Umbilical cord (tissue), 1 donor: ENCODE measurements at regions not wholly inside any gene's neighbourhood (a gene's known extent, or its start where the extent isn't known, plus 50 kb on each side); places are given as distances from the start of the nearest gene placed in this dataset.
"Not testable (repeated sequence)": the region's sequence is repeated elsewhere in the genome, so short reads cannot be mapped to it uniquely, and the experiment has no call there.

ENCODE experiments used
- DNase-seq: peaks from one replicate; pipeline ENCODE4 v3.0.0-alpha.2; 2015; ENCODE audit warnings: low spot score

- no peak for DNase-seq
Observed at GRCh38 chr4:125749354-125749753, 434.6 kb downstream of the FAT4 start.

GRCh38 chr4:125750399-125750798 is 435.6 kb downstream of the FAT4 start:
- no peak for DNase-seq

GRCh38 chr4:125750828-125751466 is 436.2 kb downstream of the FAT4 start:
- peak; percentile 67 for DNase-seq

GRCh38 chr4:125758438-125758837 is 443.7 kb downstream of the FAT4 start:
- no peak for DNase-seq

GRCh38 chr4:125760201-125760819 is 445.6 kb downstream of the FAT4 start:
- no peak for DNase-seq

GRCh38 chr4:125760956-125761355 is 446.2 kb downstream of the FAT4 start:
- no peak for DNase-seq

- no peak for DNase-seq
Observed at GRCh38 chr4:125762537-125762936, 447.8 kb downstream of the FAT4 start.

- DNase-seq: peak; percentile 66
Observed at GRCh38 chr4:125765941-125766340, 451.2 kb downstream of the FAT4 start.

- DNase-seq: peak; percentile 17
Observed at GRCh38 chr4:125770814-125771398, 456.2 kb downstream of the FAT4 start.

GRCh38 chr4:125772680-125773079 is 457.9 kb downstream of the FAT4 start:
- no peak for DNase-seq

- no peak for DNase-seq
Observed at GRCh38 chr4:125773502-125773901, 458.7 kb downstream of the FAT4 start.

GRCh38 chr4:125773931-125774330 is 459.2 kb downstream of the FAT4 start:
- DNase-seq: no peak

GRCh38 chr4:125776146-125776545 is 461.4 kb downstream of the FAT4 start:
- no peak for DNase-seq

GRCh38 chr4:125780164-125780563 is 465.4 kb downstream of the FAT4 start:
- DNase-seq: peak; percentile 47

- no peak for DNase-seq
Observed at GRCh38 chr4:125780747-125781146, 466.0 kb downstream of the FAT4 start.

- no peak for DNase-seq
Observed at GRCh38 chr4:125781651-125782050, 466.9 kb downstream of the FAT4 start.

GRCh38 chr4:125784741-125785140 is 470.0 kb downstream of the FAT4 start:
- DNase-seq: no peak

GRCh38 chr4:125787707-125788106 is 473.0 kb downstream of the FAT4 start:
- no peak for DNase-seq

- no peak for DNase-seq
Observed at GRCh38 chr4:125789023-125789422, 474.3 kb downstream of the FAT4 start.

- no peak for DNase-seq
Observed at GRCh38 chr4:125791896-125792295, 477.1 kb downstream of the FAT4 start.

- no peak for DNase-seq
Observed at GRCh38 chr4:125794989-125795388, 480.2 kb downstream of the FAT4 start.

GRCh38 chr4:125796138-125796537 is 481.4 kb downstream of the FAT4 start:
- no peak for DNase-seq

GRCh38 chr4:125797621-125798020 is 482.9 kb downstream of the FAT4 start:
- not testable (repeated sequence) for DNase-seq
